SK-N-SH (cell line): ENCODE measurements at regions not wholly inside any gene's neighbourhood (a gene's known extent, or its start where the extent isn't known, plus 50 kb on each side); places are given as distances from the start of the nearest gene placed in this dataset.

Experiments used
- CTCF ChIA-PET: fragments of 300-600, 350-600 bp; formaldehyde crosslinking; extraction: SDS; loops from one replicate; lab custom pipeline; 2021; lab: Yijun Ruan, JAX
- POLR2A ChIA-PET: fragments of 350-600 bp; sonication (Branson Sonifier 250); formaldehyde crosslinking; extraction: SDS; loops from one replicate; lab custom pipeline; 2020; ENCODE audit warnings: antibody characterized with exemption, inconsistent platforms; lab: Yijun Ruan, JAX
- DNase-seq: peaks from one replicate; pipeline ENCODE4 v3.0.0; 2012
- H2AFZ ChIP-seq: fragments of 200-600 bp; sonication (generic); 2 replicates; pipeline ENCODE4 v1.8.1; 2016; ENCODE audit warnings: antibody characterized with exemption, mild to moderate bottlenecking, low read depth
- H3F3A ChIP-seq: fragments of 200-600 bp; sonication (generic); replicated peaks from 2 replicates; pipeline ENCODE3; 2016; ENCODE audit warnings: antibody characterized with exemption, mild to moderate bottlenecking; ENCODE audit not compliant: insufficient read depth
- H3K27ac ChIP-seq, 2 experiments: fragments of 200-500 bp in 1 of 2; fragments of 200-600 bp in 1 of 2; sonication (Bioruptor generic) in 1 of 2; sonication (generic), shearing (Covaris generic) in 1 of 2; 2 replicates each; pipeline versions ENCODE4 v1.5.1 to v1.6.1; 2014 to 2016; ENCODE audit warnings: low read depth in 2 of 2, inconsistent platforms in 1 of 2, low read length in 1 of 2, mild to moderate bottlenecking in 1 of 2, mixed read lengths in 1 of 2
- H3K27me3 ChIP-seq: fragments of 200-600 bp; sonication (generic), shearing (Covaris generic); 2 replicates; pipeline ENCODE4 v1.6.1; 2016; ENCODE audit warnings: mixed run types; ENCODE audit not compliant: insufficient read depth
- H3K36me3 ChIP-seq, 2 experiments: fragments of 200-500 bp in 1 of 2; fragments of 200-600 bp in 1 of 2; sonication (Bioruptor generic) in 1 of 2; sonication (generic) in 1 of 2; replicated peaks in 1 of 2; 2 replicates each; pipeline versions ENCODE3 to v1.5.1; 2014 to 2016; ENCODE audit warnings: low read length in 1 of 2, mild to moderate bottlenecking in 1 of 2; ENCODE audit not compliant: insufficient read depth in 2 of 2, control insufficient read depth in 1 of 2
- H3K4me1 ChIP-seq, 2 experiments: fragments of 200-500 bp in 1 of 2; fragments of 200-600 bp in 1 of 2; sonication (Bioruptor generic) in 1 of 2; sonication (generic), shearing (Covaris generic) in 1 of 2; 2 replicates each; pipeline versions ENCODE4 v1.5.1 to v1.6.1; 2014 to 2016; ENCODE audit warnings: low read depth in 1 of 2, low read length in 1 of 2, mixed run types in 1 of 2; ENCODE audit not compliant: insufficient read depth in 2 of 2, control insufficient read depth in 1 of 2
- H3K4me2 ChIP-seq: fragments of 200-600 bp; sonication (generic), shearing (Covaris generic); 2 replicates; pipeline ENCODE4 v1.6.1; 2017; ENCODE audit warnings: mixed run types
- H3K4me3 ChIP-seq, 2 experiments: fragments of 200-500 bp in 1 of 2; fragments of 200-600 bp in 1 of 2; sonication (Bioruptor generic) in 1 of 2; sonication (generic), shearing (Covaris generic) in 1 of 2; 2 replicates each; pipeline versions ENCODE4 v1.5.1 to v1.8.1; 2014 to 2016; ENCODE audit warnings: low read depth in 2 of 2, inconsistent platforms in 1 of 2, low read length in 1 of 2, mild to moderate bottlenecking in 1 of 2, mixed read lengths in 1 of 2, moderate library complexity in 1 of 2
- H3K79me2 ChIP-seq: fragments of 200-600 bp; sonication (generic); 2 replicates; pipeline ENCODE4 v1.8.1; 2017; ENCODE audit warnings: mild to moderate bottlenecking; ENCODE audit not compliant: insufficient read depth
- H3K9ac ChIP-seq: fragments of 200-600 bp; sonication (generic); 2 replicates; pipeline ENCODE4 v1.6.1; 2017; ENCODE audit warnings: mixed run types
- H3K9me2 ChIP-seq: fragments of 200-600 bp; sonication (generic); 2 replicates; pipeline ENCODE4 v1.6.1; 2017; ENCODE audit warnings: mixed run types
- H3K9me3 ChIP-seq: fragments of 200-600 bp; sonication (generic); 2 replicates; pipeline ENCODE4 v1.6.1; 2017; ENCODE audit warnings: mixed run types, mild to moderate bottlenecking, moderate library complexity
- H4K20me1 ChIP-seq: fragments of 200-600 bp; sonication (generic); 2 replicates; pipeline ENCODE4 v1.6.1; 2017; ENCODE audit warnings: mild to moderate bottlenecking, mixed run types; ENCODE audit not compliant: insufficient read depth
- EP300 ChIP-seq, 2 experiments: IDR thresholded peaks; 2 replicates each; pipeline versions ENCODE4 v1.4.0 to v1.6.1; 2012; ENCODE audit warnings: borderline replicate concordance in 1 of 2, low read depth in 1 of 2, low read length in 1 of 2
- FOXJ3 ChIP-seq: sonication (generic); formaldehyde crosslinking; IDR thresholded peaks from 2 replicates; pipeline ENCODE4 v1.5.1; 2020; ENCODE audit warnings: mild to moderate bottlenecking, missing genetic modification reagents
- FOXM1 ChIP-seq: IDR thresholded peaks from 2 replicates; pipeline ENCODE4 v1.4.0; 2012; ENCODE audit warnings: low read depth, mild to moderate bottlenecking
- GABPA ChIP-seq: IDR thresholded peaks from 2 replicates; pipeline ENCODE4 v1.4.0; 2012; ENCODE audit warnings: low read depth, mild to moderate bottlenecking
- MEF2A ChIP-seq: IDR thresholded peaks from 2 replicates; pipeline ENCODE4 v1.4.0; 2012; ENCODE audit warnings: low read depth, borderline replicate concordance
- MXI1 ChIP-seq: IDR thresholded peaks from 2 replicates; pipeline ENCODE4 v1.6.1; 2012; ENCODE audit warnings: mild to moderate bottlenecking, low read depth, low read length, improper control_type of control experiment
- NFIC ChIP-seq: IDR thresholded peaks from 2 replicates; pipeline ENCODE4 v1.4.0; 2012; ENCODE audit warnings: borderline replicate concordance
- NRF1 ChIP-seq: IDR thresholded peaks from 2 replicates; pipeline ENCODE4 v1.6.1; 2012; ENCODE audit warnings: low read depth, mild to moderate bottlenecking, low read length
- POLR2AphosphoS5 ChIP-seq: IDR thresholded peaks from 2 replicates; pipeline ENCODE4 v1.6.1; 2012; ENCODE audit warnings: low read depth, low read length
- RAD21 ChIP-seq: IDR thresholded peaks from 2 replicates; pipeline ENCODE4 v1.6.1; 2012; ENCODE audit warnings: mild to moderate bottlenecking, low read length
- RFX5 ChIP-seq: IDR thresholded peaks from 2 replicates; pipeline ENCODE4 v1.6.1; 2012; ENCODE audit warnings: mild to moderate bottlenecking, improper control_type of control experiment, low read length
- RXRA ChIP-seq: IDR thresholded peaks from 2 replicates; pipeline ENCODE4 v1.4.0; 2012; ENCODE audit warnings: low read depth, mild to moderate bottlenecking, borderline replicate concordance
- SIN3A ChIP-seq: IDR thresholded peaks from 2 replicates; pipeline ENCODE4 v1.6.1; 2012; ENCODE audit warnings: low read depth, mild to moderate bottlenecking, low read length, moderate library complexity, borderline replicate concordance
- TCF12 ChIP-seq: IDR thresholded peaks from 2 replicates; pipeline ENCODE4 v1.4.0; 2012
- WGBS: methylation state at CpG from one replicate; pipeline ENCODE4 v1.1.6; 2017; ENCODE audit warnings: low lambda C conversion rate; 5-methylcytosine and 5-hydroxymethylcytosine counted together
- TF ChIP-seq, protein P1 (sequence below): fragments of 200-600 bp; sonication (generic); IDR thresholded peaks from 2 replicates; pipeline ENCODE4 v1.6.1; 2017; ENCODE audit warnings: antibody characterized with exemption, mild to moderate bottlenecking, moderate library complexity
- TF ChIP-seq, protein P2 (sequence below): IDR thresholded peaks from 2 replicates; pipeline ENCODE4 v1.4.0; 2012; ENCODE audit warnings: low read depth, borderline replicate concordance
- TF ChIP-seq, protein P3 (sequence below): fragments of 150-350 bp; IDR thresholded peaks from 2 replicates; pipeline ENCODE4 v1.6.1; 2016; ENCODE audit warnings: mild to moderate bottlenecking, low read depth, low read length

DNA sequence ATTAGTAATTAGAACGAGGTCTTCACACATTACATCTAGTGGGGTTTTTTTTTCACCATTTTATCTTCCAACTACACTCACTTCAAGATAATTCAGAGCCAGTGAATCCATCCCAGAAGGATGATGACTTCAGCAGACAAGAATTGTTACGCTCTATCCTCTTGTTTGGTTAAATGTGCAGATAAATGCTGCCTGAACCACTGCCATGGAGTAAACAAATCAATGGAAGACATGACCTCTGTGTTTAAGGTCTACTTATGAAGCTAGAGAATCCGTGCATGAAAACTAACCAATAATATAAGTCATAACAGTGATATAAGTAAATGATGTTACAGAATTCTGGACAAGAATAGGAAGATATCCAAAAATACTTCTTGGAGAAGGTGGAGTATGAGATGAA, 602.6 kb downstream of the TLR4 start:
- POLR2A ChIA-PET, result no interaction called here
- no peaks in the 10 kb centered on the region for H3K4me1 ChIP-seq

DNA sequence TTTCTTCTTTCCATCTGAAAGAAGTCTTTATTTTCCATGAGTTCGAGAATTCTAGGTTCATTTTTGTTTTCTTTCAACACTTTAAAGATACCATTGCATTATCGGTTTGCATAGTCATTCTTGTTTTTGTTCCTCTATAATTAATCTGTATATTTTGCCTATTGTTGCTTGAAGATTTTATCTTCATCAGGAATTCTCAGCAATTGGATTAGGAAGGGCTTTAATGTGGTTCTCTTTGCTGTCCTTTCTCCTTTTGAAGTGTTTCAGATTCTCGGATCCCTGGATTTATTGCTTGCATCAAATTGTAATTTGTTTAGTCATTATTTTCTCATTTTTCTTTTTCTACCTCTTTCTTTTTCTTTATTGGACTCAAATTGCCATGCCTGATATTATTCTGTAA, 609.8 kb downstream of the TLR4 start:
- H3K9ac ChIP-seq, result no peak overlapping the region

More for the DNA sequence above, 602.6 kb downstream of the TLR4 start:
- H3K36me3 ChIP-seq, result no peaks in the 10 kb centered on the region
- TF ChIP-seq POLR2AphosphoS5 (no peak), RAD21 (no peak), NRF1 (no peak), MXI1 (no peak), GABPA (no peak), NFIC (no peak), RFX5 (no peak), MEF2A (no peak), EP300 (IDR thresholded peaks at IDR 0.05; ENCODE audit: borderline replicate concordance in 1 of 2, low read depth in 1 of 2, low read length in 1 of 2) (no peak), RXRA (no peak), SIN3A (no peak), TCF12 (no peak), FOXJ3 (CRISPR knock-in tag) (no peak)
- TF ChIP-seq, protein P1, sequence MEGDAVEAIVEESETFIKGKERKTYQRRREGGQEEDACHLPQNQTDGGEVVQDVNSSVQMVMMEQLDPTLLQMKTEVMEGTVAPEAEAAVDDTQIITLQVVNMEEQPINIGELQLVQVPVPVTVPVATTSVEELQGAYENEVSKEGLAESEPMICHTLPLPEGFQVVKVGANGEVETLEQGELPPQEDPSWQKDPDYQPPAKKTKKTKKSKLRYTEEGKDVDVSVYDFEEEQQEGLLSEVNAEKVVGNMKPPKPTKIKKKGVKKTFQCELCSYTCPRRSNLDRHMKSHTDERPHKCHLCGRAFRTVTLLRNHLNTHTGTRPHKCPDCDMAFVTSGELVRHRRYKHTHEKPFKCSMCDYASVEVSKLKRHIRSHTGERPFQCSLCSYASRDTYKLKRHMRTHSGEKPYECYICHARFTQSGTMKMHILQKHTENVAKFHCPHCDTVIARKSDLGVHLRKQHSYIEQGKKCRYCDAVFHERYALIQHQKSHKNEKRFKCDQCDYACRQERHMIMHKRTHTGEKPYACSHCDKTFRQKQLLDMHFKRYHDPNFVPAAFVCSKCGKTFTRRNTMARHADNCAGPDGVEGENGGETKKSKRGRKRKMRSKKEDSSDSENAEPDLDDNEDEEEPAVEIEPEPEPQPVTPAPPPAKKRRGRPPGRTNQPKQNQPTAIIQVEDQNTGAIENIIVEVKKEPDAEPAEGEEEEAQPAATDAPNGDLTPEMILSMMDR, result no peak
- TF ChIP-seq, protein P2, sequence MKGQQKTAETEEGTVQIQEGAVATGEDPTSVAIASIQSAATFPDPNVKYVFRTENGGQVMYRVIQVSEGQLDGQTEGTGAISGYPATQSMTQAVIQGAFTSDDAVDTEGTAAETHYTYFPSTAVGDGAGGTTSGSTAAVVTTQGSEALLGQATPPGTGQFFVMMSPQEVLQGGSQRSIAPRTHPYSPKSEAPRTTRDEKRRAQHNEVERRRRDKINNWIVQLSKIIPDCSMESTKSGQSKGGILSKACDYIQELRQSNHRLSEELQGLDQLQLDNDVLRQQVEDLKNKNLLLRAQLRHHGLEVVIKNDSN, result no peak
- TF ChIP-seq, protein P3, sequence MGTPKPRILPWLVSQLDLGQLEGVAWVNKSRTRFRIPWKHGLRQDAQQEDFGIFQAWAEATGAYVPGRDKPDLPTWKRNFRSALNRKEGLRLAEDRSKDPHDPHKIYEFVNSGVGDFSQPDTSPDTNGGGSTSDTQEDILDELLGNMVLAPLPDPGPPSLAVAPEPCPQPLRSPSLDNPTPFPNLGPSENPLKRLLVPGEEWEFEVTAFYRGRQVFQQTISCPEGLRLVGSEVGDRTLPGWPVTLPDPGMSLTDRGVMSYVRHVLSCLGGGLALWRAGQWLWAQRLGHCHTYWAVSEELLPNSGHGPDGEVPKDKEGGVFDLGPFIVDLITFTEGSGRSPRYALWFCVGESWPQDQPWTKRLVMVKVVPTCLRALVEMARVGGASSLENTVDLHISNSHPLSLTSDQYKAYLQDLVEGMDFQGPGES, result no peak
- TF ChIP-seq, all 33 proteins: peak for 0
- Histone ChIP-seq H2AFZ (no peak overlapping the region), H3K9me2 (no peaks in the 10 kb centered on the region), H3K79me2 (no peaks in the 10 kb centered on the region), H3K27ac (no peak overlapping the region), H3K27me3 (no peaks in the 10 kb centered on the region), H3K9me3 (no peaks in the 10 kb centered on the region), H3K4me2 (no peak overlapping the region), H3F3A (no peaks in the 10 kb centered on the region), H4K20me1 (no peaks in the 10 kb centered on the region), H3K4me3 (no peak overlapping the region), H3K9ac (no peak overlapping the region)
- no peak for DNase-seq
- CTCF ChIA-PET, result no interaction called here
- WGBS, result 25% methylated on average over 3 of the region's 3 CpGs

More for the DNA sequence above, 609.8 kb downstream of the TLR4 start:
- POLR2A ChIA-PET, result no interaction called here
- no peaks in the 10 kb centered on the region for H3K79me2 ChIP-seq
- no peak for DNase-seq
- no peak overlapping the region for H3K4me3 ChIP-seq
- H2AFZ ChIP-seq, result no peak overlapping the region
- WGBS, result 24% methylated on average over 3 of the region's 3 CpGs
- H3K9me2 ChIP-seq, result no peaks in the 10 kb centered on the region
- TF ChIP-seq FOXJ3 (CRISPR knock-in tag) (no peak), FOXM1 (no peak), MXI1 (no peak), POLR2AphosphoS5 (no peak), TCF12 (no peak)
- TF ChIP-seq, protein P3, result no peak
- TF ChIP-seq, all 33 proteins: peak for 0
- Histone ChIP-seq H3F3A (no peaks in the 10 kb centered on the region), H3K4me1 (no peaks in the 10 kb centered on the region), H3K4me2 (no peak overlapping the region), H3K27me3 (no peaks in the 10 kb centered on the region), H4K20me1 (no peaks in the 10 kb centered on the region), H3K9me3 (no peaks in the 10 kb centered on the region), H3K36me3 (no peaks in the 10 kb centered on the region), H3K27ac (no peak overlapping the region)
- CTCF ChIA-PET, result interaction anchor here (1.0 kb wide), 1 partner anchor 38 kb away, joined by 3 read pairs; no protein-coding TSS in a partner anchor
